Epithelial cell of esophagus (primary cell): ENCODE measurements at regions not wholly inside any gene's neighbourhood (a gene's known extent, or its start where the extent isn't known, plus 50 kb on each side); places are given as distances from the start of the nearest gene placed in this dataset.

Experiments
- DNase-seq: peaks from one replicate; pipeline ENCODE4 v3.0.0; 2010; ENCODE audit warnings: low read depth
- H3K4me3 ChIP-seq: 2 replicates; pipeline ENCODE4 v1.5.1; 2011; ENCODE audit warnings: mild to moderate bottlenecking, low read length, control low read depth
- CTCF ChIP-seq: IDR thresholded peaks from 2 replicates; pipeline ENCODE4 v1.5.1; 2011; ENCODE audit warnings: low read depth, mild to moderate bottlenecking, low read length, control low read depth, inconsistent platforms; ENCODE audit not compliant: insufficient read depth; ENCODE audit errors: missing control alignments

- no peak for DNase-seq
- H3K4me3 ChIP-seq = no peak overlapping the region
- TF ChIP-seq CTCF = no peak
Observed at GRCh38 chr3:72231439-72232196, 446.7 kb upstream of the PROK2 start.

GRCh38 chr3:72230774-72231379, 445.9 kb upstream of the PROK2 start:
- no peak for TF ChIP-seq CTCF
- H3K4me3 ChIP-seq = no peak overlapping the region
- DNase-seq = no peak

- no peak overlapping the region for H3K4me3 ChIP-seq
- TF ChIP-seq CTCF = no peak
- no peak for DNase-seq
Observed at GRCh38 chr3:72229952-72230351, 445.0 kb upstream of the PROK2 start.

- H3K4me3 ChIP-seq = no peak overlapping the region
- DNase-seq = no peak
- no peak for TF ChIP-seq CTCF
Observed at GRCh38 chr3:72227486-72228070, 442.6 kb upstream of the PROK2 start.

GRCh38 chr3:72224804-72225509, 440.0 kb upstream of the PROK2 start:
- no peak for TF ChIP-seq CTCF
- DNase-seq = no peak
- H3K4me3 ChIP-seq = no peak overlapping the region

- no peak for TF ChIP-seq CTCF
- H3K4me3 ChIP-seq = no peak overlapping the region
- DNase-seq = no peak
Observed at GRCh38 chr3:72223628-72224027, 438.7 kb upstream of the PROK2 start.
